HG03565 (cell line): ENCODE measurements at regions not wholly inside any gene's neighbourhood (a gene's known extent, or its start where the extent isn't known, plus 50 kb on each side); places are given as distances from the start of the nearest gene placed in this dataset.

Source experiments
- ATAC-seq: cut with Tn5 transposase; IDR thresholded peaks from one replicate; pipeline ENCODE4 v1.9.1; 2021; ENCODE audit warnings: mild to moderate bottlenecking, moderate library complexity; ENCODE audit not compliant: unreplicated experiment

GRCh38 chr14:98544174-98544573 lies 727.8 kb downstream of the BCL11B start:
- ATAC-seq: no peak

DNA sequence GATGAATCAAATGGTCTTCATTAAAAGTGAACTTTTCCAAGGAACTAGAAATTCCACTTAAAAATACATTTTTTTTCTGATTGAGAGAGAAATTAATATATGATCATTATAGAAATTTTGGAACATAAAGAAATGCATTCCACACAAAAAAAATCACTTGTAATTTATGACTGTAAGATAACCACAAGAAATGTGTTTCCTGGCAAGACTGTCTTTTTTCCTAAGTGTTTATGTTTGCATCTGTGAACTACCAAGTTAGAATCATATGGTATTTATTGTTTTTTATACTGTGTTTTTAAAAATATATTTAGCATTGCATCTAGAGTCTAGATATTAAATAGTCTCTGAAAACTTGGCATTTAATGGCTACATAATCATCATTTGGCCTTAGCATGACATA lies 726.8 kb downstream of the BCL11B start:
- ATAC-seq: no peak

DNA sequence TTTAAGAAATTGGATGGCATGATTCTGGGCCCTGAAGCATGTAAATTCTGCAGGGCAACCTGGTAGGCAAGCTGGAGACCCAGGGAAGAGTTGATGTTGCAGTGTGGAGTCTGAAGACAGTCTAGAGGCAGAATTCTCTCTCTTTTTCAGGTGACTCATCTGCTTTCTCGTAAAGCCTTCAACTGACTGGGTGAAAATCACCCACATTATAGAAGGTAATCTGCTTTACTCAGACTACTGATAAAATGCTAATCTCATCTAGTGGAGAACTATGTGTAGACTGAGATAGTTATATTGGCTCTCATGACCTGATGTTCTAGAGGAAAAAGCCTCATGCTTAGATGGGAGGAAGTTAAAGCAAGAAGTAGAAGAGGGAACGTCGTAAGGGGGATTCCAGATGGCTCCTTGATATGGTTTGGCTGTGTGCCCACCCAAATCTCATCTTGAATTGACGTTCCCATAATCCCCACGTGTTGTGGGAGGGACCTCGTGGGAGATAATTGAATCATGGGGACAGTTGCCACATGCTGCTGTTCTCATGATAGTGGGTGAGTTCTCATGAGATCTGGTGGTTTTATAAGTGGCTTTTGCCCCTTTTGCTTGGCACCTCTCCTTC lies 723.8 kb downstream of the BCL11B start:
- ATAC-seq: no peak

GRCh38 chr14:98551028-98551427 lies 721.0 kb downstream of the BCL11B start:
- no peak for ATAC-seq

GRCh38 chr14:98555440-98555839 lies 716.6 kb downstream of the BCL11B start:
- ATAC-seq: no peak

DNA sequence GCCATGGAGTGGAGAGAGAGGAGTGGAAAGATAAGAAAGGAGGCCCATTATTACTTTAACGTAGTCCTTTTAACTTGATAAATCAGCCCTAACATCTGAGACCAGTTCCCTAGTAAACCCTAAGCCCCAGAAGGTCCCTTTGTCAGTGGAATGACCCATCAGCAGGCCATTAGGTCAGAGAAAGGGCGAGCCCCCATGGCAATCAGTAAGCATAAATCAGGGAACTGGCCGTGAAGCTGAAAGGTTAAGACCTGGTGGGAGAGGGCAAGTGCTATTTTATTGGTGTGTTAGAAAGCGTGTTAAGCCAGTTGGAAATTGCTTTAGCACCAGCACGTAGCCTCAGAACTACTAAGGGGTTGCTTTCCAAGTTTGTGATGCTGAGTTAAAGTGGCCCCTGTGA lies 708.0 kb downstream of the BCL11B start:
- no peak for ATAC-seq

DNA sequence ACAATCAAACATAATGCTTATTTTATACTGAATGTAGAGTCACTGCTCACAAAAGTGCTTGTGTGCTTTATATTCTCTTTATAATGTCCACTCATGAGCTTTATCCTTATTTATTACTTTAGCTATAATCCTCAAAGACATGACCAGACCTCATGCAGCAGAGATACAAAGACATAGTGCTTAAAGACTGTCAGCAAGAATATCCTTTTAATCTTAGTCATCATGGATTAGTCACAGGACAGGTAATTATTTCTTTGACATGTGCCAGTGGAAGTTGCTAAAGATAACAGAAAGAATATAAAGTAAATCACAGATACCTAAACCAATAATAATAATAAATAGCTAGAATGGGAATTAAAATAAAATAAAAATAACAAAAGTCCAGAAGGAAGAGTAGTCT lies 707.5 kb downstream of the BCL11B start:
- ATAC-seq: no peak

DNA sequence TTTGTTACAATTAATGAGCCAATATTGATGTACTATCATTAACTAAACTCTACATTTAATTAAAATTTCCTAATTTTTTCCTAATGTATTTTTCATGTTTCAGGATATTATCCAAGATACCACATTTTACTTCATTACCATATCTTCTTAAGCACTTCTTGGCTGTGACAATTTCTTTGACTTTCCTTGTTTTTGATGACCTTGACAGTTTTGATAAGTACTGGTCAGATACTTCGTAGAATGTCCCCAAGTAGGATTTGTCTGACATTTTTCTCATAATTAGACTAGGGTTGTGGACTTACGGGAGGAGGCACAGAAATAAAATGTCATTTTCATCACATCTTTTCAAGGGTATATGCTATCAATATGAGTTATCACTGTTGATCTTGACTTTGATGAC lies 700.9 kb downstream of the BCL11B start:
- no peak for ATAC-seq

DNA sequence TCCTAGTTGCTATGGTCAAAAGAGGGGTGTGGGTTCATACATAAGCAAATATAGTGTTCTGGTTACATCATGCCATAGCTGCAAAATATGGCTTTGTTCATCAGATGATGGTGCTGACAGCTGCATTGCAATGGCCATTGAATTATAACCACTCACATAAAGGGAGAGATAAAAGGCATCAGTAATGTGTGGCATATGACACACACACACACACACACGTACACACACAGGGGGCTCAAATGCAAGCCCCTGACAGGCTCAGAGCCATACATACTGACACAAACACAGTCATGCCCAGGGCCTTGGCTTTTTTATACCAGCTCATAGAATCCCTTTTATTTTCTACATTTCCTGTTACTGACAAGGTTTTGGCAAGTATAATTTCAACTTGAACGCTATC lies 698.9 kb downstream of the BCL11B start:
- ATAC-seq: no peak

DNA sequence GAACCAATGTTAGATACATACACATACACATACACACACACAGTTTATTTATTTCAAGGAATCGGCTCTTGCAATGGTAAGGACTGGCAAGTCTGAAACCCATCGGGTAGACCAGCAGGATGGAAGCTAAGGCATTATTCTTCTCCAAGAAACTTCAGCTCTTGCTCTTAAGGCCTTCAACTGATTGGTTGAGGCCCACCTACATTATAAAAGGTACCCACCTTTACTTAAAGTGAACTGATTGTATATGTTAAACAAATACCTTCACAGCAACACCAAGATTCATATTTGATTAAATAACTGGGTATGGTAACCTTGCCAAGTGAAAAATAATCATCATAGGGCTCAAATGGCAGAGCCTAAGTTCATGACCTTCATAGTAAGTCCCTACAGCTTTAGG lies 695.5 kb downstream of the BCL11B start:
- no peak for ATAC-seq

DNA sequence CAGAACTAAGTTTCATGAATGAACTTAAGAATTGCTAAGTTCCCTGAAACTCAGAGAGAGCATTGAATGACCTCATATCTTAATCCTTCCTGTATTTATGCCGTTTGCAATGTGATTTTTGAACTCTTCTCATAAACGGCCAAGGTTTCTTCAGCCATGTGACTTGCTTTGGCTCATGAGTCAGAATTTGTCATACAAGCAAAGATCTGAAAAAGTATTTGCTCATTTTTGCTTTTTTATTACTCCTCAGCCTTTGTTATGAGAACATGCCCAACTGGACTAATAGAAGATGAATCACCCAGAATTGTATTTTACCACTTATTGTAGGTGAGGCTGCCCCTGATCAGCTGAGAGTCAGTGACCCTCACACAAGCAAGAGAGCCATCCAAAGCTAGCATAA lies 693.8 kb downstream of the BCL11B start:
- no peak for ATAC-seq

GRCh38 chr14:98579140-98579539 lies 692.9 kb downstream of the BCL11B start:
- ATAC-seq: no peak

- ATAC-seq: no peak
Measured at GRCh38 chr14:98580131-98580678, 691.8 kb downstream of the BCL11B start.

- ATAC-seq: no peak
Measured at GRCh38 chr14:98582276-98582675, 689.7 kb downstream of the BCL11B start.

- ATAC-seq: no peak
Measured at GRCh38 chr14:98591161-98591560, 680.8 kb downstream of the BCL11B start.

- no peak for ATAC-seq
Measured at GRCh38 chr14:98592611-98593170, 679.3 kb downstream of the BCL11B start.

DNA sequence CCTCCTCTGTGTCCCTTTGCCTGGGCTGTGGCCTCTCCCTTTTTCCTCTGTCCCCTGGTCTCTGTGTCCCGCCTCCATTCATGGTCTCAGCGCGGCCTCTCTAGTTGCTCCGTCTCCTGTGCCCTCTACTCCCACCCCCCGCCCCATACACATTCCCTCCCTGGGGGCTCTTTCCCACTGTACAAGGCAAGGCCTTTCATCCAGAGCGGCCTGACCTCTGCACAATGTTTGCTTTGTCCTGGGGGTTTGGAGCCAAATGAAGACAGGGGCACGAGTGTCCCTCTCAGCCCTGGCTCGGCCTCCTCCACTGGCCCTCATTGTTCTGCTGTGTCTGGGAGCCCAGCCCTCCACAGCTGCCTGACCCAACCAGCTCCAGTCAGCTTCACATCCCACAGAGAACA lies 678.6 kb downstream of the BCL11B start:
- ATAC-seq: no peak

DNA sequence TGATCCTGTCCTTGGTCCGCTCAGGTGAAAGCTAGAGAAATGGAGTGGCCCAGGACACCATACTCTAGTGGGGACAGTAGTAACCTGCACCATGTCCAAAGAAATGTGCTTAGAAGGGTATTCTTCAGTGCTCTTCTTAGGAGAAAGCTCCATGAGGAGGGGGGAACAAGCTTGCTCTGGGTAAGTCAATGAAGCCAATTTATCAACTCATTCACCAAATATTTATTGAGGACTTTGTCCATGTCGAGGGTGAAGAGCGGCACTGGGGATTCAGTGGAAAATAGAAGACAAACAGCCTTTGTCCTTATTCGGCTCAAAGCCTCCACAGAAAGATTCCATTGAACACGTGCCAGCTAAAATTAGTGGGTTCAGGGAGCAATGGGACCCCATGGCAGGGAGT lies 677.8 kb downstream of the BCL11B start:
- no peak for ATAC-seq

DNA sequence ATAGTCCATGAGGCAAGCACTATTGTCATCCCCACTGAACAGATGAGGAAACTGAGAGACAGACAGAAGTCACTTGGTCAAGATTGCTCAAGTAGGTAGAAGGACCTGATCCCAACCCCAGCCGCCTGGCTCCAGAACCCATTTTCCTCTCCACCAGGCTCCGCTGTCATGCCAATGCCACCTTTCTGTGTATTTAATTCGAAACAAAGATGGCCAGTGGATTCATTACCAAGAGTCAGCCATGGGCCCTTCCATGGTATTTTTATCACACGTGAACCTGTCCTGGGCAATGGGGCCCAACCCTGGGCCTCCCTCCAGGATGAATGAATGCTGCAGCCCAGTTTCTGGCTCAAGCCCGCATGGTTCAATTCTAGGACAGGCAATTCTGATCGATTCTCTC lies 673.4 kb downstream of the BCL11B start:
- no peak for ATAC-seq

DNA sequence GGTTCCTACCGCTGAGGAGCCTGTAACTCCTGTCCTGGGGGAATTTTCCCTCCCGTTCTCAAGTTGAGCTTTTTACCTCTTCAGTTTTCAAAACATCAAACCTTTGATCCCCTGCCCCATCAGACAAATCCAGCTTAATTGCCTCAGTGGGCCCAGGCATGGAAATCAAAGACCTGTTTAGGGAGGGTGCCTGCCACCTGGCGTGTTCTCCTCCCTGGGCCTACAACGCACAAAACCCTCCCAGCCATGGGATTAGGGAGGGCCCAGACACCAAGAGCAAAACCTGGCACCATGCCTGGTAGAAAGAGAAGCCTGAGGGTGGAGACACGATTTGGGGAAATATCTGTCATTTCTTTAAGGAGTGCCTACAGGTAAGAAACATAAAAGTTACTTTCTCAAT lies 672.9 kb downstream of the BCL11B start:
- no peak for ATAC-seq

GRCh38 chr14:98602983-98603382 lies 669.0 kb downstream of the BCL11B start:
- no peak for ATAC-seq

DNA sequence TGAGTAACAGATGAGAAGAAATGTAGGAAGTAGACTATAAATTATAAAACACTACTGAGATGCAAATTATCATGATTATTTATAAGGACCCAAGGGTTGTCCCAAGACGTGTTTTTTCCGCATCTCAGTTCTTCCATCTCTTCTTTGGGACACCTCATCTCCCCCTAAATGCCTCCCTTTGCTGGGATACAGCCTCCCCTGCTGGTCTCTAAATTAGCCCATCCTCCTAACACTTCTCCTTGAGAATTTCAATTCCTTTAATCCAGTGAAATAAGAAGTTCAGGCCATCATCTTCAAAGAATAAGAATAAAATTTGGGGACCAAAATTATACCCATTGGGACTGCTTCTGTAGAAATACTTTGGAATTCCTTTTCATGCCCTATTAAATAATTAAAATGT lies 667.0 kb downstream of the BCL11B start:
- ATAC-seq: no peak
